GM12878 (cell line): ENCODE measurements at regions not wholly inside any gene's neighbourhood (a gene's known extent, or its start where the extent isn't known, plus 50 kb on each side); places are given as distances from the start of the nearest gene placed in this dataset.

Experiments
- ATAC-seq: fragments of 200-7000 bp; cut with Tn5 transposase; 3 replicates; pipeline ENCODE4 v1.9.1; 2020; ENCODE audit warnings: mild to moderate bottlenecking, moderate library complexity
- BruUV-seq: library from RNA; stranded (reverse); fragments of 400-500 nt; replicated peaks from 2 replicates; lab custom pipeline; 2021; lab: Mats Ljungman, UMichigan
- CTCF ChIA-PET: fragments of 300-600 bp; sonication (Branson Sonifier 250); formaldehyde crosslinking; extraction: SDS; loops from one replicate; lab custom pipeline; 2021; ENCODE audit warnings: inconsistent platforms; lab: Yijun Ruan, JAX
- POLR2A ChIA-PET: fragments of 350-600 bp; formaldehyde crosslinking; extraction: SDS; loops from one replicate; lab custom pipeline; 2021; ENCODE audit warnings: inconsistent platforms; lab: Charles Lee
- RAD21 ChIA-PET: fragments of 300-600 bp; sonication (Branson Sonifier 250); formaldehyde crosslinking; loops from one replicate; lab custom pipeline; 2023; ENCODE audit warnings: antibody characterized with exemption; ENCODE audit not compliant: unreplicated experiment; lab: Charles Lee
- SMC1A ChIA-PET: fragments of 300-600 bp; sonication (Branson Sonifier 250); formaldehyde crosslinking; loops from one replicate; lab custom pipeline; 2023; ENCODE audit not compliant: unreplicated experiment, uncharacterized antibody; lab: Charles Lee
- DNase-seq: peaks from one replicate; pipeline ENCODE4 v3.0.0-alpha.2; 2011; ENCODE audit warnings: low read depth, low spot score
- FAIRE-seq: peaks from 3 replicates; lab custom pipeline; 2011; peaks lifted over from hg19 to GRCh38; lab: Jason Lieb, UNC
- H2AFZ ChIP-seq: 2 replicates; pipeline ENCODE4 v1.6.0; 2011; ENCODE audit warnings: low read depth, low read length, control low read depth; ENCODE audit not compliant: control insufficient read depth
- H3K27ac ChIP-seq: 2 replicates; pipeline ENCODE4 v1.5.1; 2011; ENCODE audit warnings: control low read depth; ENCODE audit not compliant: control insufficient read depth, insufficient read depth
- H3K27me3 ChIP-seq, 2 experiments: replicated peaks in 1 of 2; 2 replicates each; pipeline versions ENCODE4 v1.6.0 to v1.6.1; 2011; ENCODE audit warnings: low read length in 1 of 2; ENCODE audit not compliant: control insufficient read depth in 2 of 2, insufficient read depth in 2 of 2
- H3K36me3 ChIP-seq, 2 experiments: 2 replicates each; pipeline ENCODE4 v1.5.1; 2011; ENCODE audit warnings: low read length in 1 of 2; ENCODE audit not compliant: control insufficient read depth in 2 of 2, insufficient read depth in 2 of 2
- H3K4me1 ChIP-seq: 2 replicates; pipeline ENCODE4 v1.6.1; 2011; ENCODE audit warnings: mild to moderate bottlenecking, low read length, moderate library complexity, mixed read lengths; ENCODE audit not compliant: control insufficient read depth, insufficient read depth
- H3K4me2 ChIP-seq: 2 replicates; pipeline ENCODE4 v1.6.0; 2011; ENCODE audit warnings: control low read depth; ENCODE audit not compliant: control insufficient read depth, insufficient read depth
- H3K4me3 ChIP-seq: fragments of 200-600 bp; sonication (generic); 2 replicates; pipeline ENCODE4 v1.5.1; 2016
- H3K79me2 ChIP-seq: 2 replicates; pipeline ENCODE4 v1.6.0; 2011; ENCODE audit warnings: low read length; ENCODE audit not compliant: control insufficient read depth, insufficient read depth
- H3K9ac ChIP-seq: 2 replicates; pipeline ENCODE4 v1.8.0; 2011; ENCODE audit warnings: low read length, control low read depth, mixed read lengths; ENCODE audit not compliant: control insufficient read depth, insufficient read depth
- H3K9me3 ChIP-seq: replicated peaks from 3 replicates; pipeline ENCODE4 v1.5.1; 2011; ENCODE audit warnings: mild to moderate bottlenecking, low read length; ENCODE audit not compliant: control insufficient read depth, insufficient read depth
- H4K20me1 ChIP-seq: 2 replicates; pipeline ENCODE4 v1.6.0; 2011; ENCODE audit not compliant: control insufficient read depth, insufficient read depth
- BCL3 ChIP-seq: IDR thresholded peaks from 2 replicates; pipeline ENCODE4 v1.6.1; 2011; ENCODE audit warnings: borderline replicate concordance, low read depth, mild to moderate bottlenecking, moderate library complexity, low read length; ENCODE audit not compliant: insufficient read depth, poor library complexity, severe bottlenecking
- IRF5 ChIP-seq: fragments of 450-650 bp; IDR thresholded peaks from 2 replicates; pipeline ENCODE4 v1.6.1; 2017; ENCODE audit warnings: borderline replicate concordance
- POLR2AphosphoS5 ChIP-seq: IDR thresholded peaks from 2 replicates; pipeline ENCODE4 v1.6.1; 2011; ENCODE audit warnings: mild to moderate bottlenecking, low read length, inconsistent platforms
- POU2F2 ChIP-seq: IDR thresholded peaks from 3 replicates; pipeline ENCODE4 v1.6.1; 2011; ENCODE audit warnings: low read depth, mild to moderate bottlenecking, low read length, borderline replicate concordance
- RUNX3 ChIP-seq: IDR thresholded peaks from 2 replicates; pipeline ENCODE4 v1.6.1; 2012; ENCODE audit warnings: low read length, inconsistent platforms
- WGBS: methylation state at CpG from one replicate; pipeline ENCODE4 v1.1.6; 2016; ENCODE audit warnings: low lambda C conversion rate; ENCODE audit not compliant: insufficient replicate concordance, insufficient coverage; ENCODE audit errors: missing lambda C conversion rate; 5-methylcytosine and 5-hydroxymethylcytosine counted together
- in situ Hi-C: fragments of 300-500 bp; cut with MboI; formaldehyde crosslinking; loops from 9 replicates; pipeline ENCODE4 v1.14.3; 2018; ENCODE audit warnings: mixed read lengths
- intact Hi-C: fragments of 100-400 bp; cut with micrococcal nuclease; formaldehyde crosslinking; loops from one replicate; pipeline ENCODE4 v1.14.2; 2022; ENCODE audit not compliant: unreplicated experiment

DNA sequence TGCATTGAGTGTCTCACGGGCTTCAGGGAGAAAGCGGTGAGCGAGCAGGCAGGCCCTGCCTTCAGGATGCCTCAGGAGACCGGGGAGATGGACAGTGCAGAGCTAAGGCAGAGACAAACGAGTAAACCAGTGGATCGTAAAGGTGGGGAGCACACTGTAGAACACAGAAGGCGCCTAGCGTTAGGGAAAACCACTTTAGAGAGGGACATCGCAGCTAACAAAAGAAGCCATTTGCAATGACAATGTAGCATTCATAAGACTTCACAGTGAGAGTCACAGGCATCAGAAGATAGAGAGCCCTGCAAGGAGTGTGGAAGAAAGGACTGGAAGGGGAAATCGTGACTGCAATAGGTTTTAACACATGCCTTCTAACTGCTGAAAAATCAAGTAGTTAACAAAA lies 54.9 kb upstream of the TMEM273 start:
- TF ChIP-seq RUNX3 = no peak
- no peak for TF ChIP-seq POU2F2
- TF ChIP-seq POLR2AphosphoS5 = no peak
- no peak for TF ChIP-seq BCL3
- no peak for TF ChIP-seq IRF5
- no peak overlapping the region for H2AFZ ChIP-seq
- ChIA-PET POLR2A (no interaction called here), CTCF (interaction anchor here (0.6 kb wide), 1 partner anchor 38 kb away, joined by 3 read pairs; no protein-coding TSS in a partner anchor), SMC1A (no interaction called here), RAD21 (no interaction called here)
- H4K20me1 ChIP-seq = no peaks in the 10 kb centered on the region
- H3K4me3 ChIP-seq = no peak overlapping the region
- H3K27ac ChIP-seq = no peak overlapping the region
- no peak for FAIRE-seq
- no peak overlapping the region for H3K9ac ChIP-seq
- DNase-seq = no peak
- H3K27me3 ChIP-seq = peaks cover 0 to 2% of the 10 kb centered on the region in 2 experiments; a peak in 1 of 4 replicates
- no peaks in the 10 kb centered on the region for H3K36me3 ChIP-seq
- intact Hi-C loops (no loop called here), in situ Hi-C loops (no loop called here)
- no peaks in the 10 kb centered on the region for H3K79me2 ChIP-seq
- H3K9me3 ChIP-seq = no peaks in the 10 kb centered on the region
- H3K4me1 ChIP-seq = no peaks in the 10 kb centered on the region
- no TSS peak for BruUV-seq
- WGBS = 57% methylated on average over 10 of the region's 10 CpGs
- H3K4me2 ChIP-seq = no peak overlapping the region
- no peak for ATAC-seq
